ENCODE measurements at regions not wholly inside any gene's neighbourhood (a gene's known extent, or its start where the extent isn't known, plus 50 kb on each side); places are given as distances from the start of the nearest gene placed in this dataset.
"Not testable (repeated sequence)": the region's sequence is repeated elsewhere in the genome, so short reads cannot be mapped to it uniquely, and the experiment has no call there.

GRCh38 chr20:11496380-11496779 lies 421.3 kb upstream of the BTBD3 start:
- no peaks in the 10 kb centered on the region for H3K27me3 ChIP-seq
- no peak overlapping the region for H3K9ac ChIP-seq
- no peak overlapping the region for H3K27ac ChIP-seq
- no peaks in the 10 kb centered on the region for H4K20me1 ChIP-seq
- no peaks in the 10 kb centered on the region for H3K9me3 ChIP-seq
- no peak for TF ChIP-seq Cebpa-rat (IDR thresholded peaks at IDR 0.05)
- H3K4me3 ChIP-seq, result no peak overlapping the region
- no peak overlapping the region for H3K4me2 ChIP-seq
- H3K36me3 ChIP-seq, result no peaks in the 10 kb centered on the region
- H3K4me1 ChIP-seq, result no peaks in the 10 kb centered on the region

- no peaks in the 10 kb centered on the region for H3K4me1 ChIP-seq
- H3K27me3 ChIP-seq, result no peaks in the 10 kb centered on the region
- no peaks in the 10 kb centered on the region for H3K36me3 ChIP-seq
- H3K4me3 ChIP-seq, result no peak overlapping the region
- no peak overlapping the region for H3K9ac ChIP-seq
- H3K9me3 ChIP-seq, result no peaks in the 10 kb centered on the region
- no peaks in the 10 kb centered on the region for H4K20me1 ChIP-seq
- TF ChIP-seq Cebpa-rat (IDR thresholded peaks at IDR 0.05), result no peak
- H3K27ac ChIP-seq, result no peak overlapping the region
- no peak overlapping the region for H3K4me2 ChIP-seq
Observed at GRCh38 chr20:11497545-11497944, 420.1 kb upstream of the BTBD3 start.

GRCh38 chr20:11499101-11499634 lies 418.5 kb upstream of the BTBD3 start:
- H3K4me2 ChIP-seq, result no peak overlapping the region
- H3K36me3 ChIP-seq, result no peaks in the 10 kb centered on the region
- no peaks in the 10 kb centered on the region for H3K4me1 ChIP-seq
- no peaks in the 10 kb centered on the region for H3K27me3 ChIP-seq
- no peak overlapping the region for H3K27ac ChIP-seq
- no peak for TF ChIP-seq Cebpa-rat (IDR thresholded peaks at IDR 0.05)
- no peaks in the 10 kb centered on the region for H4K20me1 ChIP-seq
- H3K9me3 ChIP-seq, result no peaks in the 10 kb centered on the region
- H3K4me3 ChIP-seq, result no peak overlapping the region
- H3K9ac ChIP-seq, result no peak overlapping the region

- Histone ChIP-seq H3K9ac (no peak overlapping the region), H3K36me3 (no peaks in the 10 kb centered on the region), H3K27ac (no peak overlapping the region), H4K20me1 (no peaks in the 10 kb centered on the region), H3K27me3 (no peaks in the 10 kb centered on the region), H3K4me3 (no peak overlapping the region), H3K4me2 (no peak overlapping the region), H3K4me1 (no peaks in the 10 kb centered on the region), H3K9me3 (no peaks in the 10 kb centered on the region)
- TF ChIP-seq Cebpa-rat (IDR thresholded peaks at IDR 0.05), result no peak
Observed at GRCh38 chr20:11502061-11502460, 415.6 kb upstream of the BTBD3 start.

GRCh38 chr20:11502671-11503070 lies 415.0 kb upstream of the BTBD3 start:
- Histone ChIP-seq H3K36me3 (no peaks in the 10 kb centered on the region), H3K9me3 (no peaks in the 10 kb centered on the region), H3K27me3 (no peaks in the 10 kb centered on the region), H3K27ac (no peak overlapping the region), H3K9ac (no peak overlapping the region), H3K4me3 (no peak overlapping the region), H4K20me1 (no peaks in the 10 kb centered on the region), H3K4me2 (no peak overlapping the region), H3K4me1 (no peaks in the 10 kb centered on the region)
- no peak for TF ChIP-seq Cebpa-rat (IDR thresholded peaks at IDR 0.05)

GRCh38 chr20:11509776-11510175 lies 407.9 kb upstream of the BTBD3 start:
- H3K27me3 ChIP-seq, result no peaks in the 10 kb centered on the region

GRCh38 chr20:11511821-11512220 lies 405.9 kb upstream of the BTBD3 start:
- Histone ChIP-seq H3K4me1 (no peaks in the 10 kb centered on the region), H3K27ac (no peak overlapping the region), H3K9me3 (no peaks in the 10 kb centered on the region), H4K20me1 (no peaks in the 10 kb centered on the region), H3K27me3 (no peaks in the 10 kb centered on the region), H3K4me2 (no peak overlapping the region), H3K36me3 (no peaks in the 10 kb centered on the region), H3K4me3 (no peak overlapping the region), H3K9ac (no peak overlapping the region)
- no peak for TF ChIP-seq Cebpa-rat (IDR thresholded peaks at IDR 0.05)

More at GRCh38 chr20:11509776-11510175, 407.9 kb upstream of the BTBD3 start:
- H3K9me3 ChIP-seq, result no peaks in the 10 kb centered on the region
- H3K4me1 ChIP-seq, result no peaks in the 10 kb centered on the region
- H3K4me3 ChIP-seq, result no peak overlapping the region
- TF ChIP-seq Cebpa-rat (IDR thresholded peaks at IDR 0.05), result no peak
- no peak overlapping the region for H3K27ac ChIP-seq
- H3K9ac ChIP-seq, result no peak overlapping the region
- no peaks in the 10 kb centered on the region for H4K20me1 ChIP-seq
- H3K36me3 ChIP-seq, result no peaks in the 10 kb centered on the region
- no peak overlapping the region for H3K4me2 ChIP-seq

GRCh38 chr20:11513241-11513745 lies 404.4 kb upstream of the BTBD3 start:
- not testable (repeated sequence) for H3K9me3 ChIP-seq, H3K27me3 ChIP-seq, H3K27ac ChIP-seq, H3K4me2 ChIP-seq, H3K4me1 ChIP-seq, H3K4me3 ChIP-seq, H3K9ac ChIP-seq, H3K36me3 ChIP-seq, H4K20me1 ChIP-seq

GRCh38 chr20:11516448-11516847 lies 401.2 kb upstream of the BTBD3 start:
- Histone ChIP-seq H3K9me3 (no peaks in the 10 kb centered on the region), H3K9ac (no peak overlapping the region)
- no peak for TF ChIP-seq Cebpa-rat (IDR thresholded peaks at IDR 0.05)

GRCh38 chr20:11520596-11520995 lies 397.1 kb upstream of the BTBD3 start:
- no peak overlapping the region for H3K4me3 ChIP-seq
- H3K9me3 ChIP-seq, result peaks cover 8% of the 10 kb centered on the region
- no peak overlapping the region for H3K9ac ChIP-seq
- no peaks in the 10 kb centered on the region for H3K4me1 ChIP-seq
- no peak overlapping the region for H3K27ac ChIP-seq
- no peaks in the 10 kb centered on the region for H3K36me3 ChIP-seq
- TF ChIP-seq Cebpa-rat (IDR thresholded peaks at IDR 0.05), result no peak
- H3K27me3 ChIP-seq, result no peaks in the 10 kb centered on the region
- no peaks in the 10 kb centered on the region for H4K20me1 ChIP-seq
- H3K4me2 ChIP-seq, result no peak overlapping the region

More at GRCh38 chr20:11516448-11516847, 401.2 kb upstream of the BTBD3 start:
- Histone ChIP-seq H4K20me1 (no peaks in the 10 kb centered on the region), H3K36me3 (no peaks in the 10 kb centered on the region), H3K4me3 (no peak overlapping the region), H3K4me1 (no peaks in the 10 kb centered on the region), H3K27me3 (no peaks in the 10 kb centered on the region), H3K27ac (no peak overlapping the region), H3K4me2 (no peak overlapping the region)
